PC-3 (cell line): ENCODE measurements at regions not wholly inside any gene's neighbourhood (a gene's known extent, or its start where the extent isn't known, plus 50 kb on each side); places are given as distances from the start of the nearest gene placed in this dataset.

Experiments used
- CTCF ChIP-seq: fragments of 300-600 bp; sonication (generic); conservative IDR thresholded peaks from 2 replicates; pipeline ENCODE4 v1.5.1; 2017; ENCODE audit warnings: antibody characterized with exemption, low read depth, mild to moderate bottlenecking, low read length
- EZH2phosphoT487 ChIP-seq: fragments of 300-600 bp; sonication (generic); IDR thresholded peaks from 2 replicates; pipeline ENCODE4 v1.6.1; 2018; ENCODE audit warnings: mild to moderate bottlenecking, antibody characterized with exemption, low read length, borderline replicate concordance

DNA sequence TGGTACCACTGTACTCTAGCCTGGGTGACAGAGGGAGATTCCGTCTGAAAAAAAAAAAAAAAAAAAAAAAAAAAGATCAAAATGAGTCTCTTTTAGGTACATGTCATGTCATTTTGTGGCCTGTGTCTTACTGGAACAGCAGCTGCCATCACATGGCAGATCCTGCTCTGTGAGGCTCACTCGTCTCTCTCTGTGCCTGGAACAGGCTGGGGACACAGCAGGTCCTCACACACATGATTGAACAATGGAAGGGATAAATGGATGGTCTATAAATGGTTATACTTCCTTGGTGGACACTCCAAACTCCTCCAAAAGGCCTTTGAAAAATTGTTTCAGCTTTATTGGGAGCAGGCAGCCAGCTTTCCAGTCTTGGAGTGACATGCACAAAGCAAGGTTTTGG is 236.2 kb upstream of the COPS8 start:
- no peak for TF ChIP-seq EZH2phosphoT487
- no peak for TF ChIP-seq CTCF
